ENCODE measurements at regions not wholly inside any gene's neighbourhood (a gene's known extent, or its start where the extent isn't known, plus 50 kb on each side); places are given as distances from the start of the nearest gene placed in this dataset.

DNA sequence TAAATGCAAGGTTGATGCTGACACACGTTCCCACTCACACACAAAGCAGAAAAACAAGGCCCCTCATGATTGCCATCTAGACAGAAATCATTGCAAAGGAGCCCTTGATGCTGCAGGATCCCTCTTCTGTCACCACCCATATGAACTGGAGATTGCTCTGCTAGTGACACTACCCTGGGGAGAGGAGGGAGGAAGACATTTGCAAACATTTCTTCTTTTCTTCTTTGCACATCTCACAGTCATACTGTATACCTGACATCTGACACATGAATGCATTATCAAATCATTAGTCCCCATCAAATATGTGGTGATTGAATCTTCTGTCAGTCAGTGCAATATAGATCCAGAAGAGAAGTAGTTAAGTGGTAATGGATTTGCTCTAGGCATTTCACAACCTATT is 208.5 kb upstream of the E2F7 start:
- no peak for DNase-seq
- no peaks in the 10 kb centered on the region for H3K27me3 Mint-ChIP-seq
- H3K4me3 Mint-ChIP-seq: no peak overlapping the region
- no peak overlapping the region for H3K27ac Mint-ChIP-seq
- no peaks in the 10 kb centered on the region for H3K9me3 Mint-ChIP-seq
- no peak for ATAC-seq
- H3K4me1 Mint-ChIP-seq: no peaks in the 10 kb centered on the region

DNA sequence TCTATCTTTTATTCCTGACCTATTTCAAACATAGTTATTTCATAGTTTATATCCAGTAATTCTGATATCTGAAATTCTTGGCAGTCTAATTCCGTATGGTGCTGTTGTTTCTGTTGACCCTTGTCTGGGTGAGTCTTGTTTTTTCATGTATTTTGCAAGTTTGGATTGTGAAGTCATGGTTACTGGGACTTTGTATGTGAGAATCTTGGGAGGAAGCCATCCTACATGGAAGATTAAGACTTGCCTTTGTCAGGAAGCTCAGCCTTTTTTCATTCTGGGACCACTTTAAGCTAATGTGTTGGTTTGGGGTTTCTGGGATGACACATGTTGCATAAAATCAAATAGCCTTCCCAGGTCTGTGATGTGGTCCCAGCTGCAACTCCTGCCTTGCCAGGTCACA is 191.6 kb upstream of the E2F7 start:
- peaks cover 0 to 10% of the 10 kb centered on the region in 2 donors for H3K9me3 Mint-ChIP-seq
- ATAC-seq (no peak), DNase-seq (no peak)
- H3K27ac Mint-ChIP-seq: no peak overlapping the region
- no peaks in the 10 kb centered on the region for H3K4me1 Mint-ChIP-seq
- no peak overlapping the region for H3K4me3 Mint-ChIP-seq
- H3K27me3 Mint-ChIP-seq: no peaks in the 10 kb centered on the region

DNA sequence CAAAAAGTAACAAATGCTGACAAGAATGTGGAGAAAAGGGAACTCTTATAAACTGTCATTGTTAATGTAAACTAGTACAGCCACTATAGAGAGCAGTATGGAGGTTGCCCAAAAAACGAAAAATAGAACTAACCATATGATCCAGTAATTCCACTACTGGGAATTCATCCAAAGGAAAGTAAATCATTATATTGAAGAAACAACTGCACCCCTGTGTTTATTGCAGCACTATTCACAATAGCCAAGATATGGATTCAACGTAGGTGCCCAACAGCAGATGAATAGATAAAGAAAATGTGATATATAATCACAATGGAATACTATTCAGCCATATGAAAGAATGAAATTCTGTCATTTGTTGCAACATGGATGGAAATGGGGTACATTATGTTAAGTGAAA is 188.0 kb upstream of the E2F7 start:
- H3K4me3 Mint-ChIP-seq: no peak overlapping the region
- no peaks in the 10 kb centered on the region for H3K27me3 Mint-ChIP-seq
- no peaks in the 10 kb centered on the region for H3K9me3 Mint-ChIP-seq
- ATAC-seq (no peak), DNase-seq (no peak)
- H3K27ac Mint-ChIP-seq: no peak overlapping the region
- no peaks in the 10 kb centered on the region for H3K4me1 Mint-ChIP-seq

DNA sequence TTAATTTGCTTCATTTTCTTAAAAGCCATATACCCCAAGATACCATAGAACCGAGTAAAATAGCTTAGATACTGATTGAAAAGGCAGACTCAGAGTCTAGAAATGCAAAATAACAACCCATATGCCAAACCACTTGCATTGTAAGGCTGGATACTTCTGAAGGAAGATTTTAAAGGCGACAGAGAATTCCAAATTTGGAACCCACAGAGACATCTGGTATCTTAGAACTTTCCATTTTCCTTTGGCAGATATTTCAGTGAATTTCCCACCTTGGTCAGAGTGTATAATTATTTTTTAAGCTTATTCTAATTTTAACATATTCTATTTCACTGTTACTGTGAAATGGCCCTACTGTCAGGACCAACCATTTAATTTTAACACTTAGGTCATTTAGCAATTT is 186.4 kb upstream of the E2F7 start:
- Mint-ChIP-seq H3K4me3 (no peak overlapping the region), H3K4me1 (no peaks in the 10 kb centered on the region), H3K27me3 (no peaks in the 10 kb centered on the region), H3K9me3 (no peaks in the 10 kb centered on the region), H3K27ac (no peak overlapping the region)
- no peak for ATAC-seq
- DNase-seq: no peak

DNA sequence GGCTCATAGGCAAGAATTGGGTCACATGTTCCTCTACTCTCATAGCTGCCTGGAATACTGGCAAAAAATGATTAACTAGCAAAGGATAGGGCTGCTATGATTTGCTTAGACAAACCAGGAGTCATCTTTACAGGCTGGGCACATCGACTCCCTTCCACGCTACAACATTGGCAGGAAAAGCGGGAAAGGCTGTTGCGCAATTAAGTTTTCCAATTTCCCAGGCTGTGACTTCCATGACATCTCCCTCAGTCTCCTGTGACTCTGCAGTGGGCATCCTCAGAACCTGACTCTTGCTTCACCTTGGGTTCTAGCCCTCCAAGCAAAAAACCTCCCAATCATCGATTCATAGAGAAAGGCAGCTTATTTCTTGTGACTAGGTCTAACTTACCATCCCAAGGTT is 184.5 kb upstream of the E2F7 start:
- Mint-ChIP-seq H3K4me3 (no peak overlapping the region), H3K27ac (no peak overlapping the region), H3K4me1 (no peaks in the 10 kb centered on the region), H3K9me3 (no peaks in the 10 kb centered on the region), H3K27me3 (no peaks in the 10 kb centered on the region)
- ATAC-seq (no peak), DNase-seq (no peak)

DNA sequence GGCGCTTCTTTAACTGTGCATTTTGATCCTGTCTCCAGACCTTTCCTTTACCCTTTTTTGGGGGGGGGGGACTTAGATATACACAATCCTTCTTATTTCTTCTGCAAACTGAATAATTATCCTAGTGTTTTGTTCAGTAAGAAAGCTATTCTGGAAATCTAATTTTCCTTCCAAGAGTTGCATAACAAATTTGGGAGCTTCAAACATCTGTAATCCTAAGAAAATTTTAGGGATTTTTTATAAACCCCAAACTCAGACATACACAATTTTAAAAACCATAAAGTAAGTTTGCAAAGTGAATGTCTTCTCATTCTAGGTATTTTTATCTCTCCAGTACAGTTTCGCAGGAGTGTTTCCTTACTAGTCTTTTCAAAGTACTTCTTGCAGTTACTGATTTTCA is 182.7 kb upstream of the E2F7 start:
- no peak overlapping the region for H3K4me3 Mint-ChIP-seq
- no peak for ATAC-seq
- H3K4me1 Mint-ChIP-seq: no peaks in the 10 kb centered on the region
- no peak overlapping the region for H3K27ac Mint-ChIP-seq
- H3K27me3 Mint-ChIP-seq: no peaks in the 10 kb centered on the region
- H3K9me3 Mint-ChIP-seq: peaks cover 0 to 5% of the 10 kb centered on the region in 2 donors
- DNase-seq: no peak

DNA sequence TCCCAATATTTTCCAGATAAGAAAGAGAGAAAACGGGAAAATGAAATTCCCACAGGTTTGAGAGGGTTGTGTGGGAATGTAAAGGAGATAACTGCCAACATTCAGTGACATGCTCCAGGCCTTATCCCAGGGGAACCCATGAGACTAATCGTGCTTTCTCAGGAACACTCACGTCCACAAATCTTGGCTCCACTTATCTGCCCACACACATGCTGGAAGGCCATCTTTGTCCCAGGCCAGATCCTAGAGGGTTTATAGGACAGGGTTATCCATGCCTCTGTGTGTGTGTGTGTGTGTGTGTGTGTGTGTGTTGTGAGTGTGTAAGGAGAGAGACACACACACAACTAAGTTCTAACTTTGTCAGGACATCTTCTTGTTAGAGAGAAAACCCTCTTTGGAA is 182.2 kb upstream of the E2F7 start:
- Mint-ChIP-seq H3K27ac (no peak overlapping the region), H3K27me3 (no peaks in the 10 kb centered on the region), H3K4me3 (no peak overlapping the region), H3K9me3 (peaks cover 0 to 5% of the 10 kb centered on the region in 2 donors), H3K4me1 (no peaks in the 10 kb centered on the region)
- DNase-seq: no peak
- ATAC-seq: no peak

DNA sequence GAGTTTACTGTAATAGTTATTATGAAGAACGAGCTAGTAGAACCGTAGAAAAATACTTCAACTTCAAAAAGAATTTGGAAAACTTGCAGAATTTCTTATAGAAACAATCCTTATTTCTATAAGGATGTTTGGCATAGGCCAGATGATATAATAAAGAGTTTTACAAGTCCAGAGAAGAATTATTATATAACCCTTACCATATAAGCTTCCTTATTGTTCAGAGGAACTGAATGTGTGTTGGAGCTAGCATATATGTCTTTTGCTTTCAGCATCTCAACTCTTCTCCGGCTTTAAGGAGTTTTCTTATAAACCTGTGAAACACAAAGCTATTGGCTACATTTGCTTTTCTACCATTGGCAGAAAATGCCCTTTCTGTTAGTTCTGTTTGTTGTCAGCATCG is 178.0 kb upstream of the E2F7 start:
- Mint-ChIP-seq H3K4me1 (no peaks in the 10 kb centered on the region), H3K9me3 (peaks cover 0 to 5% of the 10 kb centered on the region in 2 donors), H3K27ac (no peak overlapping the region), H3K4me3 (no peak overlapping the region), H3K27me3 (no peaks in the 10 kb centered on the region)
- DNase-seq (no peak), ATAC-seq (no peak)

DNA sequence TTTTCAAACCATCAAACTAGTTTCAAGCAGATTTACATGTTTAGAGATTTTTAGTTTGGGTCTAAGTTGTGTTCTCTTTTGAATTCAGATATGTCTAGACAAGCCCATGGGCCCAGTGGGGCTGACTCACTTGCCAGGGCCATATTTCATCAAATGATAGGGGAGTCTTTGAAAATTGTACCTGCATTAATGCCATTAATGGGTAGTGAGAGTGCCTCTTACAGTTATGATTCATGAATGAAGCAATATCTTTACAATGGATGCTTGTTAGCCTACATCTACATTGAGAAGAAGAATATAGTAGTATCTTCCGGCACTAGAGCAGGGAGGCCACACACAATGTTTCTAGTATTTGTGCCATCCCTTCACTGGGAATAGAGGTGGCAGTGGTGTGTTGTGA is 174.2 kb upstream of the E2F7 start:
- ATAC-seq: no peak
- Mint-ChIP-seq H3K4me3 (no peak overlapping the region), H3K27me3 (no peaks in the 10 kb centered on the region)

DNA sequence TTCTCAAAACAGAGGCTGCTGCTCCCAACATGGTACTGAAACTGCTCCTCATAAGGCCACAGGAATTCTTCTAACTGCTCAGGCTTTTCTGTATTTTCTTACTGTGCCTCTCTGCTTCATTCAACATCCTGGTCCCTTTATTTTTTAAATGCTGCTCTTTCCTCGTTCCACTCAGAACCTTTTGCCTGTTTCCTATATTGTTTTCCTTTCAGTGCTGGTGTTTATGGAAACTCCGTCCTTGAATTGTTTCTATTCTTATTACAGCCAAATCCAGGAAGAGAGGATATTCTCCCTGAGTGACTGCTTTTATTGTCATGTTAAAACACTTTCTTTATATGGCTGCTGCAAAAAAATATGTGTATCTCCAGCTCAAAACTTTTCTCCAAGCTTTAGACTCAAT is 173.0 kb upstream of the E2F7 start:
- Mint-ChIP-seq H3K4me1 (no peaks in the 10 kb centered on the region), H3K4me3 (no peak overlapping the region), H3K27me3 (no peaks in the 10 kb centered on the region), H3K27ac (no peak overlapping the region), H3K9me3 (peaks cover 0 to 7% of the 10 kb centered on the region in 2 donors)
- DNase-seq: no peak
- no peak for ATAC-seq

More for the DNA sequence above, 174.2 kb upstream of the E2F7 start:
- no peak overlapping the region for H3K27ac Mint-ChIP-seq
- no peaks in the 10 kb centered on the region for H3K4me1 Mint-ChIP-seq
- DNase-seq: no peak
- peaks cover 5 to 7% of the 10 kb centered on the region in 2 donors for H3K9me3 Mint-ChIP-seq

DNA sequence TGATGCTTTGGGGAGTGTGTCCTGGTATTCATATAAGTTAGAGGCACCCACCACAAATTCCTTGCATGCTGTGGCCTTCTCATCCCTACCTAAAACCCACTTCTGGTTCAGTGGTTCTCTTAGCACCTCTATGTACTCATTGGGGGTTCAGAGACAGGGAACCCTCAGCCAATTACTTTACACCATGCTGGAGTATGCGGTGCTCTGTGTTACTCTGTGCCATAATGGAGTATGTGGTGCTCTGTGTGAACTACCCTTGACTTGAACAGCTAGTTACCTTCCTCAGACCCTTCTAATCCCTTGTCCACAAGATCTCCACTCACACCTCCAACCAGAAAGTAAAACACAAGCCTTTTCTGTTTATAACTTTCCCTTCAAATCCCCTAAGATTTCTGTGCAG is 172.5 kb upstream of the E2F7 start:
- Mint-ChIP-seq H3K4me3 (no peak overlapping the region), H3K27ac (no peak overlapping the region), H3K27me3 (no peaks in the 10 kb centered on the region), H3K9me3 (peaks cover 0 to 11% of the 10 kb centered on the region in 2 donors), H3K4me1 (no peaks in the 10 kb centered on the region)
- DNase-seq (no peak), ATAC-seq (no peak)

DNA sequence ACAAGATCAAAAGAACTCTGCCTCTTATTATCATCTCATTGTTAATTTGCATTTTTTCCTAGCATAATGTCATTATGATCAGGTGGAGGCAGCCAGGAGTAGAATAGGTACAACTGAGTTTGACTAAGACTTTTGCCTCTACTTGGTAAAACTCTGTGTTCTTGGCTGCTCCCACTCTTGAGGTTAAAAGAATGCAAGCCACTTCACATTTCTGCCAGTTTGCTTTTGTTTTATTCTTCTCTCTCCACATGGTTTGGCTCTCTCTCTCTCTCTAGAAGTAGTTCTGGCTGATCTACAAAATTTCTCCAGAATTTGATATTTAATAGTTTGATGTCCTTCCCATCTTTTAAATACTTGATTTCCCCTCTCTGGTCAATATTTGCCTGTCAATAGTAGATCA is 170.7 kb upstream of the E2F7 start:
- H3K4me1 Mint-ChIP-seq: no peaks in the 10 kb centered on the region
- H3K27me3 Mint-ChIP-seq: no peaks in the 10 kb centered on the region
- H3K4me3 Mint-ChIP-seq: no peak overlapping the region
- peaks cover 0 to 12% of the 10 kb centered on the region in 2 donors for H3K9me3 Mint-ChIP-seq
- ATAC-seq: no peak
- DNase-seq: no peak
- no peak overlapping the region for H3K27ac Mint-ChIP-seq

DNA sequence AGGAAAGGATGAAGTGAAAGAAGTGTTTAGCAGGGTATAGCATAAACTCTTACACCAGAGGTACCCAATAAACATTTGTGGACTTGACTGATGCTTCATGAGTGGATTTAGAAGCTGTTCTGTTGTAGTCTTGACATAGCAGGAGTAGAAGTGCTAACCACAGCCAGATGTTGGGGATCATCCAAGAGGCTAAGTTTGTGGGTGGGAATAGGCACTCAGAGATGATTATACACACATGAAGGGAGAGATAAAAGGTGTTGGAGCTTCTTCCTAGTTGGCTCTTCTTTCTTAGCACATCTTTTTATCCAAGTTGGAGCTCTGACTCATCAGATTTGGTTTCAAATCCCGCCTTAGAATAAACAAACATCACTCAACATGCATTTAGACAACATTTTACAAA is 166.7 kb upstream of the E2F7 start:
- no peaks in the 10 kb centered on the region for H3K4me1 Mint-ChIP-seq
- no peak for DNase-seq
- no peaks in the 10 kb centered on the region for H3K27me3 Mint-ChIP-seq
- H3K4me3 Mint-ChIP-seq: no peak overlapping the region
- ATAC-seq: no peak
- H3K27ac Mint-ChIP-seq: no peak overlapping the region
- H3K9me3 Mint-ChIP-seq: peaks cover 0 to 12% of the 10 kb centered on the region in 2 donors

DNA sequence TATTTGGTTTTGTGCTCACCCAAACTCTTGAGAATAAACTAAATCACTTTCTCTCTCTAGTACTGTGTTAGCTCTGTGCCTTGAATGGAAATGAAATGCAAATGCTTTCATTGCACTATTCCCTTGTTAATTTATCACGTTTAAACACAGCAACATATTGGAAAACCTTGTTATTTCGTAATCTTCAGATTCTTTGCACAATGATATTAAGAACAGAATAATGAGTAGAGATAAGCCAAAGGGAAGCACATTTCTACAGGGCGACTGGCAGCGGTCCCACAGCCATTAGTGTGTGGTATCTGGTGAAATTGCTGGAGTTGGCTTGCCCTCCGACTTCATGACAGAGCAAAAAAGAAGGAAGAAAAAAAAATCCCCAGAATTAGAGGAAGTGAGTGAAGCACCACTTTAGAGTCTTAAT is 166.1 kb upstream of the E2F7 start:
- Mint-ChIP-seq H3K9me3 (peaks cover 0 to 12% of the 10 kb centered on the region in 2 donors), H3K4me1 (no peaks in the 10 kb centered on the region), H3K4me3 (no peak overlapping the region), H3K27me3 (no peaks in the 10 kb centered on the region), H3K27ac (no peak overlapping the region)
- DNase-seq (no peak), ATAC-seq (no peak)

DNA sequence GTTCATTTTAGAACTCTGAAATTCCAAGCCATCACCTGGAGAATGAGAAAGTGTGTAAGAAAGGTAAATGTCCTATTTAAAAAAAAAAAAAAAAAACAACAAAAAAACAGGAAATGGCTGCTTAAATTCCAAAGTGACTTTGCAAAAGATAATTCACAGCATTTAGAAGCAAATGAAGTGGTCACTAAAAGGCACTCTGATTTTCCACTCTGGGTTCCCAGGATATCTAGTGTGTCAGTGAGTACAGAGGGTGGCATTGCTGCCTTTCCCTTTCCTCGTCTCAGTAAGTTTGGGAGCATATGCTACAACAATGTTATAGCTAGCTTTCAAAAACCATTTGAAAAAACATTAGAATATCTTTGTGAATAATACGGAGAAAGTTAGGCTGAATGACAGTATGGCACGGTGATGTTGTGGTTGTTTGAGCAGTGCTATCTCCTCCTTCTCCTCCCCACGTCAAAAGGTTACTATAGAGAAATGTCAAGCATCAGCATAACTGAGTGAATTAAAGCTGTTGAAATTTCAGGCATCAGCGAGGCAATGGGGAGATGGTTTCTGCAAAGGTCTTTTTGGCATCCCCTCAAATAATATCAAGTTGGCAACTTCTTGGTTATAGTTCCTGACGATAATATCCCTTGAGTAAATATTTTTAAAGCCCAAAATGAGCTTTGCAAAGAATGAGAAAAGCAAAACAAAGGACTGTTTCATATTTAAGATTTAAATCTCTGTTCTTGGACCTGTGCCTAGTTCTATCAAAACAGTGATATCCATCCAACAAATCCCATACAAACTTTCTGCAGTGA is 164.5 kb upstream of the E2F7 start:
- peaks cover 0 to 6% of the 10 kb centered on the region in 2 donors for H3K9me3 Mint-ChIP-seq
- H3K4me3 Mint-ChIP-seq: no peak overlapping the region
- no peaks in the 10 kb centered on the region for H3K27me3 Mint-ChIP-seq
- DNase-seq (no peak), ATAC-seq (no peak)
- no peak overlapping the region for H3K27ac Mint-ChIP-seq
- no peaks in the 10 kb centered on the region for H3K4me1 Mint-ChIP-seq

DNA sequence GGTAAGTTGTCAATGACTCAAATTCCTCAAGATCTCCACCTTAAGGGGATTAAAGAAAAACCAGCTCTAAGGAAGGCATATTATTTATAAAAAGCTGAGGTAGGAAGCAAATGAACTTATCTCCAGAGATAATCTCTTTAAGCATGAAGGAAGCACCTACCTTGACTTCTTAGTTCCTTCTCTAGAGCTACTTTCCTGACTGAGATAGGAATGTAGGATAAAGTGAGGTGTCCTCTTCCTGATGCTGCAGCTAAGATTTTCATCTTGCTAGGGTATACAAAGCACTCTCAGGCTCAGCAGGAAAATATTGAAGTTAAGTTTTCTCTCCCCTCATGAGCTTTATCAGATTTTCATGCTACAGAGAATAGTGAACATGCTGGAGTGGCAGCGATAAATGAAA is 163.0 kb upstream of the E2F7 start:
- no peak for DNase-seq
- Mint-ChIP-seq H3K27me3 (no peaks in the 10 kb centered on the region), H3K4me3 (no peak overlapping the region)

DNA sequence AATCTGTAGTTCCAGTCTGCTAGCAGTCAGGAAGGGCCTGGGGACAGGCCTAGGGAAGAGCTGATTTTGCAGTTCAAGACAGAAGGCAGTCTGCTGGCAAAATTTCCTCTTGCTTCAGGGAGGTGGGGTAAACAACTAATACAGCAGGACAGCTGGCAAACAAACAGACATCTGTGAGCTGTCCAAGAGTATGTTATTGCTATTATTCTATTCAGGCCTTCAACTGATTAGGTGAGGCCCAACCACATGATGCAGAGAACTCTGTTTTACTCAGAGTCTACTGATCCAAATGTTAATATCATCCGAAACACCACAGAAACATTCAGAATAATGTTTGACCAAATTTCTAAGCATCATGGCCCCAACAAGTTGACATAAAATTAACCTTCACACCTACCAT is 161.0 kb upstream of the E2F7 start:
- no peak overlapping the region for H3K27ac Mint-ChIP-seq
- peaks cover 0 to 4% of the 10 kb centered on the region in 2 donors for H3K9me3 Mint-ChIP-seq
- DNase-seq (no peak), ATAC-seq (no peak)
- H3K4me1 Mint-ChIP-seq: no peaks in the 10 kb centered on the region
- no peaks in the 10 kb centered on the region for H3K27me3 Mint-ChIP-seq
- no peak overlapping the region for H3K4me3 Mint-ChIP-seq

More for the DNA sequence above, 163.0 kb upstream of the E2F7 start:
- H3K4me1 Mint-ChIP-seq: no peaks in the 10 kb centered on the region
- ATAC-seq: no peak
- H3K9me3 Mint-ChIP-seq: peaks cover 0 to 10% of the 10 kb centered on the region in 2 donors
- no peak overlapping the region for H3K27ac Mint-ChIP-seq

Measured in stimulated activated naive CD8-positive, alpha-beta T cell treated with anti-CD3 and anti-CD28 coated beads, Interleukin-15, amount 100 ng/mL, for 72 hours (primary cell).